Right hindlimb (tissue), 1 donor: ENCODE measurements at regions not wholly inside any gene's neighbourhood (a gene's known extent, or its start where the extent isn't known, plus 50 kb on each side); places are given as distances from the start of the nearest gene placed in this dataset.
"Not testable (repeated sequence)": the region's sequence is repeated elsewhere in the genome, so short reads cannot be mapped to it uniquely, and the experiment has no call there.

ENCODE experiments used
- DNase-seq: peaks from one replicate; pipeline ENCODE4 v3.0.0-alpha.2; 2018

DNA sequence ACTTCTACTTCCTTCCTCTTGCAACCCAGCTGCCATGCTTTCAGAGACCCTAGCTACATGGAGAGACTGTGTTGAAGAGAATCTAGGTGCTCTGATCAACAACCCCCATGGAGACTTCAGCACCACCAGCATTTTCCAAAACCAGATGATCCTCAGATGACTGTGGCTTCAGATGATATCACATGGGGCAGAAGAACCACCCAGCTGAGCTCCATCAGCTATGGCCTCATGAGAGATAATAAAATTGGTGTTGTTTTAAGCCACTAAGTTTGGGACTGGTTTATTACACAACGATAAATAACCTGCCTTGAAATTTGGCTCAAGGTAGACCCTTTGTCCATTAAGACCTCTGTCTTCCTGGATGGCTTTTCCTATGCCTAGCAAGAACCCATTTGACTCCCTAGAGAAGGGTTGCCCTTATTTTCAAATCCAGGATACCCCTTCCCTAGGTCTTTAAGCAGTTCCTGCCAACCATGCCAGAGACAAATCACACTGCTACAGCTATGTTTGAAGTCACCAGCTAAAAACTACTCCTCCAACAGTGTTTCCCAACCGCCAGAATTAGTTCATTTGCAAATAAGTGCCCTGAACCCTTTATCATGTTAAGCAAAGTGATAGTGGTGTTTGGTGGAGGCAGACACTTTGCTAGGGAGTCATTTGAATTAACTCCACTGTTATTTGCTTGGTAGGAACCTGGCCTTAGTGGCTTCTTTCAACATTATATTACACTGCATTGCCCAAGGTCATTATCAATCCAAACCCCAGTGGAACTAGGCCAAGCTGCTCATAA, 136.9 kb upstream of the PALS2 start:
- no peak for DNase-seq

GRCh38 chr7:24438232-24438631, 135.0 kb upstream of the PALS2 start:
- no peak for DNase-seq

GRCh38 chr7:24439104-24439503, 134.1 kb upstream of the PALS2 start:
- not testable (repeated sequence) for DNase-seq

- DNase-seq = no peak
Observed at GRCh38 chr7:24440892-24441291, 132.4 kb upstream of the PALS2 start.

DNA sequence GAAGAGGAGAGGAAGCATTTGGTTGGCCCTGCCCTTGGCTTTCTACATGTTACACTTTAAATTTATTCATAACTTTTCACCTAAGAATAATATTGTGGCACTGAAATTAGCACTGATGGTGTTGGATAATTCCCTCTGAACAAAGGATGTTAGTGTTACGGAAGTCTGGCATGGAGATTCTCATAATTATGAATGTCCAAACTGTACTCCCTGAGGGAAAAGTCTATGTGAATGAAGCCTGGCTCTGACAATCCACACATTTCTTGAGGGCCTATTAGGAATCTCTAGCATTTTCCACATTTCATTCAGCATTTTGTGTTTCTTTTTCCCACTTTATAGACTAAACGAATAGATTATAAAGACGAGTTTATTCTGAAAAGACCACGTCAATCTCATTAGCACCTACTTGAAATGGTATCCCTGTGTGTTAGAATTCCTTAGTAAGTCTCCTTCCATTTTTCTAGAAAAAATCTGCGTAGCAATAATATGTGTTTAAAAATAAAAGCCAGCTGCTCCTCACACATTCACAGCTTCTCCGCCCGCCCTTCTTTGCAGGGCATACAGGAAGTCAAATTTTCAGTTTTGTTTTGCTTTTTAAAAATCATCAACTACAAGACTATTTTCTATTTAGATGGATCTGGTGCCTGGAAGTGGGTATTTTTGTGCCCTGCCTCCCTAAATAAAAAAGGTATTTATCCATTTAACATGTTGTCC, 131.8 kb upstream of the PALS2 start:
- no peak for DNase-seq

DNA sequence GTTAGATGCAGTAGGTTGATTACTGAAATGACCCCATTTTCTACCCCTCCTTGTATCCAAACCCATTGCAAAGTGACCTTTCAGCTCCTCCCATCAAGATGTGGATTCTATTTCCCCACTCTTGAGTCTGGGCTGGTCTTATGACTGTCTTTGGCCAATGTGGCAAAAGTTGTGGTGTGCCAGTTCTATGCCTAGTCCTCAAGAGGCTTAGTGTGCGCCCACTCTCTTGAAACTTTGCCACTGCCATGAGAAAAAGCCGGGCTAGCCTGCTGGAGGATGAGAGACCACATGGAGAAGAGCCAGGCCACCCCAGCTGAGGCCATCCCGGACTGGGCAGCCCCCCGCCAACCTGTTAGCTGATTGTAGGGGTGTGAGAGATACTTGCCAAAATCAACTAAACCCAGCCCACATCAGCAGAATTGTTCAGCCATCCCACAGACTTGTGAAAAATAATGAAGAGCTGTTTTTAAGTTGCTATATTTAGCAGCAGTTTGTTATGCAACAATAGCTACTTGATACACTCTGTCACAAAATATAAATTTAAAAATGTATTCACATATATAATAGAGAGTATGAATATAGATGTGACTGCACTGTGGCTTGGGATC, 131.0 kb upstream of the PALS2 start:
- DNase-seq = no peak

GRCh38 chr7:24444666-24445440, 128.4 kb upstream of the PALS2 start:
- DNase-seq = no peak

GRCh38 chr7:24448038-24448437, 125.2 kb upstream of the PALS2 start:
- no peak for DNase-seq

- not testable (repeated sequence) for DNase-seq
Observed at GRCh38 chr7:24449416-24449815, 123.8 kb upstream of the PALS2 start.

DNA sequence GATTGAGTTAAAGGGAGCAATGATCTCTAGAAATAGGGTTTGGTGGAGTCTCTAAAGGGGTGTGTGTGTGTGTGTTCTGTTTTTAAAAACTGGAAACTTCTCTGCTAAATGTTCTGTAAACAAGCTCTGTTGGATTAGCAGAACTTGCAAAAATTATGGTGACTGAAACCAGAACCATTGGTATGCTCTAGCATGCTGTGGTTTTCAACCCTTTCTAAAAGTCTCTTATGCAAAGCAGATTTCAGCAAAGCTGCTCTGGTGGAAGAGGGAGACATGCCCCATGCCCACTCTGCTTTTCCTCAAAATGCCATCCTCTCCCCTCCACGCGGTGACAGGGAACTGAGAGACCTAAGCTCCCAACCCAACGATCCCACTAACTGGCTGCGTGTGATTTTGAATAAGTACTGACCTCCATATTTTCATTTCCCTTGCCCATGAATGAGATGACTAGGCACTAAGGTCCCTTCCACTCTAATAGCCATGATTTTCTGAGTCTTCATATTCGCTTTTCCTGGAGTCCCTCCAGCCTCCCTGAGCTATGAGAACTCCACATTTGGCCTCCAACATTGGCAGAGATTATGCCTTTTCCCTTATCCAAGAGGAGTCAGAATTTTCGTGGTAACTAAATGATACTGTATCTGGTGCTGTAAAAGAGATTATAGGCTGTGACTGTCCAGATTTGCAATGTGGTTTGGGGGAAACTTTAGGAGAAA, 117.3 kb upstream of the PALS2 start:
- no peak for DNase-seq

GRCh38 chr7:24456526-24457218, 116.6 kb upstream of the PALS2 start:
- DNase-seq = no peak

DNA sequence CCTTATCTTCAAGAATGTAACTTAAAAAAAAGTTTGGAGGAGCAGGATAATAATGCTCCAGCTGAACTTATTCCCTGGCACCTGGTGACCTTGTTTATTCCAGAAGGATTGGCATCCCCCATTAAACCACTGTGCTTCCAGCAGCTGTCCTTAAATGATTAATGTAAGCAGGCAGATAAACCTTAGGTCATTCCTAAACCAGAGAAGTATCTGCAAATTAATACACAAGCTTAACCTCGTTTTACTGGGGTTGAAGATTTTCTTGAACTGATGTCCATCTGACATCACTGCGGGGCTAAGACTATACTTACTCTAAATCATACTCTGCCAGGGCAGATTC, 116.1 kb upstream of the PALS2 start:
- no peak for DNase-seq

DNA sequence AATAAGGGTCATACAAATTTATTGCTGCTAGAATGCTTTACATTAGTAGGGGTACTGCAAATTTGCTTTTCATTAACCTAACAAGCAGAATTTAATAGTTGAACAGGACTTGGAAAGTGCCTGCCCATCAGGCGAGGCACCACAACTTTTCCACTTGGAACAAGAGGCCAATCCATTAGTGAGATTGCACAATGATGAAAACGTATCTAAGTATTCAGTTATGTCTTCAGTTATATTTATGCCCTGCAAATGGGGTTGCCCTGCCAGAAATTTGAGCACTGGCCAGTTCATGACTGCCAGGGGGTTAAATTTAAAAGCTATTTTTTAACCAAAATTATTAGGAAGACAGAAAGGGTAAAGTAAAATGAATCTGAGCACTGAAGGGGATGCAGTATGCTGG, 111.1 kb upstream of the PALS2 start:
- DNase-seq = no peak

GRCh38 chr7:24462984-24463383, 110.3 kb upstream of the PALS2 start:
- no peak for DNase-seq

DNA sequence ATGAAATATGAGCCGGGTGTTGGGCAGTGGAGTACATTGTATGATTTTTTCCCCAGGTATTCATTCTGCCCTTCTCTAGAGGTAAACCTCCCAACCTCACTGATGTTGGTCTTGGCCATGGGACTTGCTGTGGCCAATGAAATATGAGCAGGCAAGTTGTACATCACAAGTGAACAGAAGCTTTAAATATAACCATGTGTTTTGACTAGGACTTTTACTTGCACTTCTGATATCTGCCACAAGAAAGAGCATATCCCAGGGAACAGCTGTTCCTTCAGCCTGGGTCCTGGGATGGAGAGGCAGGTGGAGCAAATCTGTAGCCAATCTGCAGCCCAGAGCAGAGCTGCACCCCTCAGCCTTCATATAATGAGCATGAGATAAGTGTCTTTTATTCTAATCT, 109.8 kb upstream of the PALS2 start:
- DNase-seq = no peak

DNA sequence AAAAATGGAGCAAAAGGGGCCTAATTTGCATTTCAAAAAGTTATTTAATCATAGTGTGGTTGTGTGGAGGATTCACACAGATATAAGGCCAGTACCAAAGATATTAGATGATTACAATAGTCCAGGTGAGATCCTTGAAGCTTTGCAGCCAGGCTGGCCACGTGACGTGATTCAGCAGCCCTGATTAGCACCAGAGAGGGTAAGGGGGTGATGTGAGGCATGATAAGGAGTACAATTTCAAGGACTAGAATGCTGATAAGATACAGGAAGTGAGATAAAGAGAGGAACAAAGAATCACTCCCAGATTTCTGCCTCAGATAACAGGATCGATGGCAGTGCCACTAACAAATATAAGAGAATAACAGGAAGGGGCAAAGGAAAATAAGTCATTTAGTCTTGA, 108.4 kb upstream of the PALS2 start:
- DNase-seq = no peak

GRCh38 chr7:24466168-24466768, 107.0 kb upstream of the PALS2 start:
- no peak for DNase-seq

- no peak for DNase-seq
Observed at GRCh38 chr7:24469118-24469517, 104.1 kb upstream of the PALS2 start.

GRCh38 chr7:24472093-24472492, 101.2 kb upstream of the PALS2 start:
- no peak for DNase-seq

DNA sequence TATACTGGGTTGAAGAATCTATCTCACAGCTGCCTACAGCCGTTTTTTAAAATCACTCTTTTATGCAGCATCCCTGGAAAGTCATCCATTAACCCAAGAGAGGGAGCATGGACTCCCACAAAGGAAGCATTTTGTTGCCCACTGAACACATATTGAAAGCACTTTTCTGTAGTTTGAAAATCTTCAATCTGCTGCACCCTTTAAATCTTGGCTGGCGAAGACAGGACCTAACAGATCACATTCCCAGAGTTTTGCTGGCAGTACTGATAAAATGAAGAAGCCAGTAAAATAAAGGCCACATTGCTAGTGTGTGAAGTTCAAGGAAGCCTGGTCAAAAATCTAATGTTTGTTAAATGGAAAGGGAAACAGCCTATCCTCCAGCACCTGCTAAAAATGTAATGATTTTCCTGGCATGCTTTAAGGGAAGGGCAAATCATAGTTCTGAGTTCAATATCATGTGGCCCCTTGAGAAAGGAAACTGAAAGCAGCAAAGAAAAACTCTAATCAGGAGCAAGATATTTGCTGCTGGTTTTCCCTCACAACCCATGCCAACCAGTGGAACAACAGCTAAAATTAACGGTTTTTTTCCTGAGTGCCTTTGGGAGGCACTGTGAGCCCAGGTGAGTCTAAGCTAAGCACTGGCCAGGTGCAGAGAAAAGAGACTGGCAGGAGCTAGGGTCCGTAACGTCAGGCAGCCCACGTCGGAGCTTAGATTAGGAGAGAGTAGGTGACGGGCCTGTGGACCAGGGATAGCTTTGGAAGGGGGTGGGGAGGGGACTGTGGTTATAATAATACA, 97.9 kb upstream of the PALS2 start:
- DNase-seq = no peak

DNA sequence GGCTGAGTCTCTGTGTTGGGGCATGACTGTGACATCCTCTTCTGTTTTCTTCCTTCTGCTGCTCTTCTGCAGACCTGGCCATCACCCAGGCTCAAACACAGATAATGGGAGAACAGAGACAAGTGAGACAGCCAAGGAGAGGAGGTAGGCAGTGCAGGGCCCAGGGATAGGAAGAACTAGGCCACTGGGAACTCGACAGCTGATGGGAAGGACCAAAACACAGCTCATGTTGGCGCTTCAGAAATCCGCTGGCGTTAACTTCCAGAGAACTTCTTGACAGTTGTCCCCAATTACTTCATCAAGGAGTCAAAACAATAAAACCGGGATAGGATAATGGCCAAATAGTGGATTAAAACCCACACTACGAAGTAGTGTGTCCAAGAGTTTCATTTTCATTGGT, 97.0 kb upstream of the PALS2 start:
- no peak for DNase-seq
